ENCODE measurements at regions not wholly inside any gene's neighbourhood (a gene's known extent, or its start where the extent isn't known, plus 50 kb on each side); places are given as distances from the start of the nearest gene placed in this dataset.

DNA sequence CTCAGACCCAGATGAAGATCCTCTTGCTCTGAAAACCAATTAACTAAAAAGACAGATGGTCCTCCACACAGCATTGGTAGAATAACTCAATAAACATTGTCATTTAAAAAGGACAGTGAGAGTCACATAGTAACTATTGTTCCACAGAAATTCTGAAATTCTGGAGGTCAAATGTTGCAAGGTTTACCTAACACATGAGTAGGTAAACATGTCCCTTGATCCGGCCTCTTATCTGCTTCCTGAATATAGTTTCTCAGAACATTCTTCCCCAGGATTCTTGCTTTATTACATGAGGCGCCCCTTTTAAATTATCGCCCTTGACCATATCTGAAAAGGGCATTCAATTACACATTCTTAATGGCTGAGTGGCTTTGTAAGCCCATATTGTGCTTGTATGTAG lies 270.7 kb downstream of the SEMA3D start:
- TF ChIP-seq FOXM1 (IDR thresholded peaks at IDR 0.05; ENCODE audit: borderline replicate concordance) (no peak), SUZ12 (IDR thresholded peaks at IDR 0.05) (no peak), LEF1 (IDR thresholded peaks at IDR 0.05; ENCODE audit: borderline replicate concordance) (no peak), FOXA1 (IDR thresholded peaks at IDR 0.05) (no peak), HDGF (IDR thresholded peaks at IDR 0.05; ENCODE audit: borderline replicate concordance) (no peak), TARDBP (IDR thresholded peaks at IDR 0.05) (no peak), ELF4 (IDR thresholded peaks at IDR 0.05) (no peak), BHLHE40 (IDR thresholded peaks at IDR 0.05; ENCODE audit: borderline replicate concordance) (no peak), SP1 (IDR thresholded peaks at IDR 0.05) (no peak), ARNT (IDR thresholded peaks at IDR 0.05) (no peak), ZNF384 (IDR thresholded peaks at IDR 0.05) (no peak), CTBP1 (IDR thresholded peaks at IDR 0.05; ENCODE audit: borderline replicate concordance) (no peak), NFRKB (IDR thresholded peaks at IDR 0.05) (no peak), L3MBTL2 (conservative IDR thresholded peaks at IDR 0.05) (no peak), FOXK2 (IDR thresholded peaks at IDR 0.05) (no peak)
- TF ChIP-seq, protein P1, sequence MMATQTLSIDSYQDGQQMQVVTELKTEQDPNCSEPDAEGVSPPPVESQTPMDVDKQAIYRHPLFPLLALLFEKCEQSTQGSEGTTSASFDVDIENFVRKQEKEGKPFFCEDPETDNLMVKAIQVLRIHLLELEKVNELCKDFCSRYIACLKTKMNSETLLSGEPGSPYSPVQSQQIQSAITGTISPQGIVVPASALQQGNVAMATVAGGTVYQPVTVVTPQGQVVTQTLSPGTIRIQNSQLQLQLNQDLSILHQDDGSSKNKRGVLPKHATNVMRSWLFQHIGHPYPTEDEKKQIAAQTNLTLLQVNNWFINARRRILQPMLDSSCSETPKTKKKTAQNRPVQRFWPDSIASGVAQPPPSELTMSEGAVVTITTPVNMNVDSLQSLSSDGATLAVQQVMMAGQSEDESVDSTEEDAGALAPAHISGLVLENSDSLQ (IDR thresholded peaks at IDR 0.05): no peak
- ChIA-PET CTCF (no interaction called here), POLR2A (no interaction called here)
- DNase-seq (ENCODE audit: extremely low spot score): no peak

- ChIA-PET POLR2A (no interaction called here), CTCF (no interaction called here)
- peak; percentile 6 for DNase-seq (ENCODE audit: extremely low spot score)
- TF ChIP-seq FOXM1 (IDR thresholded peaks at IDR 0.05; ENCODE audit: borderline replicate concordance) (no peak), L3MBTL2 (conservative IDR thresholded peaks at IDR 0.05) (no peak), SUZ12 (IDR thresholded peaks at IDR 0.05) (no peak)
These were observed 272.3 kb downstream of the SEMA3D start for GRCh38 chr7:84914598-84914997.

DNA sequence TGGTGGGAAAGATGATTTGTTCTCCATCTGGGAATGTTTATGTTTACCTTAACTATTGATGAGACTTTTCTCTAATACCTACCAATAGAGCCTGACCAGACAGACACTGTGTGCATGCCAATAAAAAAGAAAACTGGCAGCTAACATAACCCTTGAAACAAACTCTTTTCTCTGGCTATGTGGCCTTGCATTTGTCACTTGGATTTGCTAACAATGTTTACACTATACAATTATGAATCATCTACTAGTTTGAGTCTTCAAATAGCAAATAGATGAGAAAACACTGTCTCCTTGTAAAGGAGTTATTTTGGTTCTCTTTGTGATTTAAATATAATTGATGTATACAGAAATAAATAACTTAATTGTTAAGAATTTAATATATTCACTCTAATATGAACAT lies 273.1 kb downstream of the SEMA3D start:
- ChIA-PET POLR2A (no interaction called here), CTCF (no interaction called here)
- no peak for DNase-seq (ENCODE audit: extremely low spot score)
- TF ChIP-seq BHLHE40 (IDR thresholded peaks at IDR 0.05; ENCODE audit: borderline replicate concordance): no peak
- TF ChIP-seq SP1 (IDR thresholded peaks at IDR 0.05): no peak
- TF ChIP-seq CTBP1 (IDR thresholded peaks at IDR 0.05; ENCODE audit: borderline replicate concordance): no peak
- no peak for TF ChIP-seq NFRKB (IDR thresholded peaks at IDR 0.05)
- no peak for TF ChIP-seq TARDBP (IDR thresholded peaks at IDR 0.05)
- no peak for TF ChIP-seq ELF4 (IDR thresholded peaks at IDR 0.05)
- no peak for TF ChIP-seq ARNT (IDR thresholded peaks at IDR 0.05)
- TF ChIP-seq, protein P1 (IDR thresholded peaks at IDR 0.05): no peak
- no peak for TF ChIP-seq LEF1 (IDR thresholded peaks at IDR 0.05; ENCODE audit: borderline replicate concordance)

- CTCF ChIA-PET: no interaction called here
- TF ChIP-seq ELF4 (IDR thresholded peaks at IDR 0.05) (no peak), SUZ12 (IDR thresholded peaks at IDR 0.05) (no peak), TARDBP (IDR thresholded peaks at IDR 0.05) (no peak), LEF1 (IDR thresholded peaks at IDR 0.05; ENCODE audit: borderline replicate concordance) (no peak), ZNF384 (IDR thresholded peaks at IDR 0.05) (no peak), L3MBTL2 (conservative IDR thresholded peaks at IDR 0.05) (no peak), CTBP1 (IDR thresholded peaks at IDR 0.05; ENCODE audit: borderline replicate concordance) (no peak), FOXK2 (IDR thresholded peaks at IDR 0.05) (no peak), BHLHE40 (IDR thresholded peaks at IDR 0.05; ENCODE audit: borderline replicate concordance) (no peak), SP1 (IDR thresholded peaks at IDR 0.05) (no peak), FOXA1 (IDR thresholded peaks at IDR 0.05) (no peak), NFRKB (IDR thresholded peaks at IDR 0.05) (no peak), ARNT (IDR thresholded peaks at IDR 0.05) (no peak), HDGF (IDR thresholded peaks at IDR 0.05; ENCODE audit: borderline replicate concordance) (no peak), FOXM1 (IDR thresholded peaks at IDR 0.05; ENCODE audit: borderline replicate concordance) (no peak)
- TF ChIP-seq, protein P1 (IDR thresholded peaks at IDR 0.05): no peak
- POLR2A ChIA-PET: no interaction called here
- no peak for DNase-seq (ENCODE audit: extremely low spot score)
These were observed 273.7 kb downstream of the SEMA3D start for GRCh38 chr7:84912993-84913635.

- CTCF ChIA-PET: no interaction called here
These were observed 274.3 kb downstream of the SEMA3D start for GRCh38 chr7:84912537-84912936.

More at GRCh38 chr7:84912537-84912936, 274.3 kb downstream of the SEMA3D start:
- DNase-seq (ENCODE audit: extremely low spot score): no peak
- TF ChIP-seq L3MBTL2 (conservative IDR thresholded peaks at IDR 0.05): no peak
- TF ChIP-seq LEF1 (IDR thresholded peaks at IDR 0.05; ENCODE audit: borderline replicate concordance): no peak
- no peak for TF ChIP-seq NFRKB (IDR thresholded peaks at IDR 0.05)
- TF ChIP-seq HDGF (IDR thresholded peaks at IDR 0.05; ENCODE audit: borderline replicate concordance): no peak
- TF ChIP-seq BHLHE40 (IDR thresholded peaks at IDR 0.05; ENCODE audit: borderline replicate concordance): no peak
- TF ChIP-seq, protein P1 (IDR thresholded peaks at IDR 0.05): no peak
- TF ChIP-seq ARNT (IDR thresholded peaks at IDR 0.05): no peak
- no peak for TF ChIP-seq CTBP1 (IDR thresholded peaks at IDR 0.05; ENCODE audit: borderline replicate concordance)
- no peak for TF ChIP-seq FOXK2 (IDR thresholded peaks at IDR 0.05)
- no peak for TF ChIP-seq FOXA1 (IDR thresholded peaks at IDR 0.05)
- no peak for TF ChIP-seq ZNF384 (IDR thresholded peaks at IDR 0.05)
- TF ChIP-seq TARDBP (IDR thresholded peaks at IDR 0.05): no peak
- POLR2A ChIA-PET: no interaction called here

All from HEK293T (cell line).